IPS-NIHi11 (cell line): ENCODE measurements at regions not wholly inside any gene's neighbourhood (a gene's known extent, or its start where the extent isn't known, plus 50 kb on each side); places are given as distances from the start of the nearest gene placed in this dataset.

Experiments
- DNase-seq: peaks from one replicate; pipeline ENCODE4 v3.0.0; 2012; ENCODE audit warnings: mixed read lengths, low spot score

DNA sequence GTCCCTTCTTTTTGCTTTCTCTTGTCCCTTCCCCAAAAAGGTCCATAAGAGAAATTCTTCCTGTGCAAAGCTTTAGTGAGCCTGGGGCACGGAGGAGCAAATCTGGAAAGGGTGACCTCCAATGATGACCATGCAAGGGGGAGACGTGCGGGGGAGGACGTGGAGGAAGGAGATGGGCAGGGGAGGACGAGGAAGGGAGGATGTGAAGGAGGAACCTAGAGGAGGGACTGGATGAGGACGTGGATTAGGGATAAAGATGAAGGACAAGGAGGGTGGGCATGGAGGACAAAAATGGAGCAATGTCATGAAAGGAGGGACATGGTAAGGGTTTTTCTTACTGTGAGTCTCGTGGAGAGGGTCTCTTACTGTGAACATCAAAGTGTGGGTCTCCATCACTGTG, 139.5 kb downstream of the ERMARD start:
- peak; percentile 0 for DNase-seq

DNA sequence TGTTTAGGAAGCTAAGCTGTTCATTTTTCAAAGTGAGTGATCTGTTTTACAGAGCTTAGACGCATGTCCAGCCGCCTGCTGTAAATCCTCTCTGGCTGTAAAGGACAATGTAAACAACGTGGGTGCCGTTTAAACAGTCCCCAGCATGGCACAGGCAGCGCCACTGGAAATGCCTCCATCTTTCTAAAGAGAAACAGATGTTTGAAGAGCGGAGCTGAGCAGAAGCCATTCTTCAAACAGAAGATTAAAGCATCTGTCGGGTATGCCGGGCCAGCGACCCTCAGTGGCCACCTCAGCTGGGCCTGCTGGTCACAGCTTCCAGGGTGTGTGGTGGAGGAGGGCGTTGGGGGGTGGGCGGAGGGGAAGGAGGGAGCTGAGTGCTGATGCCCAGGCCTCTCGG, 138.6 kb downstream of the ERMARD start:
- peak; percentile 1 for DNase-seq

DNA sequence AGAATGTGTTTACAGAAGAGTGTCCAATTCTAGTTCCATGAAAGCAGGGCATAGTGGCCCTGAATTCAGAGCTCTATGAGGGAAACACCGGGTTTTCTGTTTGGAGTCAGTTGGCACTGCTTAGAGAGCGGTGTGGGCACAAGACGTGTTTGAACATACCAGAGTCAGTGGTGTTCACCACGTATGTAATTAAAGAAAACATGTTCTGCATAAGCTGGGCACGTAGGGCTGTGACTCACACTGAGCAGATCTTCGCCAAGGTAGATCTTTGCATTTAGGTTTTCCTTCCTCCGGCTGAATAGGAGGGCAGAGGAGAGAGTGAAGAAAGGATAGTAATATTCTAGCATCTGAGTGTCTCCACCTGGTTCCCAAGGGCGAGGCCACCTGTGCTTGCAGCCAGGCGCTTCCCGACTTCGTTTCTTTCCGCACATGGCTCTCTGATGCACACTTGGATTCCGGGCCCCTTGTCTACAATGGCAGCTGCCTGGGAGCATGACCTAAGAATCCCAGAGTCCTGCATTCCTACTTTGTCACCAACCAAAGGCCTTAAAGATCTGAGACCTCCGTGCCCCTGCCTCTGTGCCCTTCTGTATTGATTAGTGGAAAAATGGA, 136.2 kb downstream of the ERMARD start:
- no peak for DNase-seq

DNA sequence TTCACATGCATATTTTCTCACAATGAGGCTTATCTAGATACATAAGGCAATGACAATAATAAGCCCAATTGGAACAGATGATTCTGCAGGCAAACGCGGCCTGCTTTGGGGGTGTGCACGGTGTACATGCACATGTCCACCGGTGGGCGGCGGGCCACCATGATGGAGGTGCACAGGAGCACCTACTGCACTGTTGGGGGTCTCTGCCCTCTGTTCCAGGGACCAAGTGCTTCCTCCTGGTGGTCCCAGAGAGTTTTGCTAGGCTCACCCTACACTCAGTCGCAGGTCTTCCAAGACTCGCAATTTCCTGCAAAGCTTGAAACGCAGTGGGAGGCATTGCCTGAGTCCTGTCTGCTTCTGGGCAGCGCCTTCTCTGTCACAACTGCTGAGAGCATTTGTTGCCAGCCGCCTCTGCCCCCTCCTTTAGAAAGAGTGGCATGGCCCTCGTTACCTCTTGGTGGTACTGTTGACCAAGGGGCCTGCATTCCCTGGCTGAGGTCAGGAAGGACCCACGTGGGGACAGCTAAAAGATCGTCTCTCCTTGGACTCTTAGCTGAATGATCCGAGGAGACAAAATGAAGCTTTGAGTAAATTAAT, 135.3 kb downstream of the ERMARD start:
- peak; percentile 8 for DNase-seq

GRCh38 chr6:169885831-169886230, 134.4 kb downstream of the ERMARD start:
- DNase-seq: no peak

DNA sequence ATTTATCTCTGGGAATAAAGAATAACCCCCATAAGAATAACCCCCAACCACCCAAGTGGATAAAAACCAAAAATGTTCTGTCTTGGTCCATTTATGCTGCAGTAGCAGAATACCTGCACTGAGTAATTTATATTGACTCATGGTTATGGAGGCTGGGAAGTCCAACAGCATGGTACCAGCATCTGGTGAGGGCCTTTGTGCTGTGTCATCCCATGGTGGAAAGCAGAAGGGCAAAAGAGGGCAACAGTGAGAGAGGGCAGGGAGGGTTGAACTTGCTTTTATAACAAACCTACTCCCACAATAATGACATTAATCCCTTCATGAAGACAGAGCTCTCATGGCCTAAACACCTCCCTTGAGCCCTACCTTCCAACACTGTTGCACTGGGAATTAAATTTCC, 133.7 kb downstream of the ERMARD start:
- DNase-seq: no peak

DNA sequence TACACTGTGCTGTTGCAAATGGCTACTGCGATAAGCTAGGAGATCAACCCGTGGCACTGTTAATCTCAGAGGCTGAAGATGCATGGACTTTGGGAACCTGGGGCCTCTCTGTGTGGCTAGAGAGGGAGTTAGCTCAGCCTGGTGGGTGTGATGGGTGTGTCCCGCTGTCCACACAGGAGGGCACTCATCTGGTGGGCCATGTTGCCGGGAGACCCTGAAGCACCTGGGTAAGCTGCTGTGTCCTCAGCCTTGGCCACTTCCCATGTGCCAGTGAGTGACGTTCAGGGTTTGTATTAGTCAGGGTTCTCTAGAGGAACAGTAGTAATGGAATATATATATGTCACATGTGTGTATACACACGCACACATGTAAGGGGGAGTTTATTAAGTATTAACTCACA, 132.7 kb downstream of the ERMARD start:
- peak; percentile 4 for DNase-seq

- peak; percentile 2 for DNase-seq
Observed at GRCh38 chr6:169883316-169883715, 131.9 kb downstream of the ERMARD start.

DNA sequence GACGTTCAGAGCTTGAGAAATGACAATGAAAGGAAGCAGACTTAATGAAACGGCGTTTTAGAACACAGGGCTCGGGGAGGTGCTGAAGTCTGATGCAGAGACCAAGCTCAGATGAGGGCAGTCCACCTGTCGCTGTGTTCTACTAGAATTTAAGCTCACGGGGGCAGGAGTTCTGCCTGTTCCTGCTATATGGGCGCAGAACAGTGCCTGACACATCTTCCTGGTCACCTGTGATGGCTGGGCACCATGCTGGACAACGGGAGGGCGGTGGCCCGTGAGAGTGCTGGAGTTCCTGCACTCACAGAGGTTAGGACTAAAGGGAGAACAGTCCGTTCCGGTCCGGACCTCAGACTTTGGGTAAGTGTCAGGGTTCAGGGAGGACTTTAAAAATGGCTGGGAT, 130.6 kb downstream of the ERMARD start:
- DNase-seq: peak; percentile 2

GRCh38 chr6:169881398-169881797, 130.0 kb downstream of the ERMARD start:
- DNase-seq: peak; percentile 2

GRCh38 chr6:169880516-169880915, 129.1 kb downstream of the ERMARD start:
- peak; percentile 2 for DNase-seq

DNA sequence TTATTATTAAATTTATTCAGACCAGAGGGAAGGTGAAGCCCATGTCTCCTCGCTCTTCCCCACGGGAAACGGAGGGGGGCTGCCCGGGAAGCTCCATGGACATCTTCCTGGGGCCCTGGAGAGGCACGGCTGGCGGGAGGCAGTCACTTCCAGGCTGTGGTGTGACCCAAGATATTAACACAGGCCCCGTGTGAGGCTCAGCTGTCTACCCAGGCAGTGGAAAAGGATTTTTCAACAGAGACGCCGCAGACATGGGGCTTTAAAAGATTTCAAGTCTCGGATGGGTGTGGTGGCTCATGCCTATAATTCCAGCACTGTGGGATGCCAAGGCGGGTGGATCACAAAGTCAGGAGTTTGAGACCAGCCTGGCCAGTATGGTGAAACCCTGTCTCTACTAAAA, 117.9 kb downstream of the ERMARD start:
- no peak for DNase-seq

- no peak for DNase-seq
Observed at GRCh38 chr6:169868458-169868857, 117.0 kb downstream of the ERMARD start.

GRCh38 chr6:169867751-169868191, 116.3 kb downstream of the ERMARD start:
- no peak for DNase-seq

- DNase-seq: no peak
Observed at GRCh38 chr6:169866668-169867521, 115.5 kb downstream of the ERMARD start.

GRCh38 chr6:169866140-169866534, 114.7 kb downstream of the ERMARD start:
- DNase-seq: no peak

GRCh38 chr6:169865346-169866139, 114.1 kb downstream of the ERMARD start:
- DNase-seq: no peak

GRCh38 chr6:169864148-169865020, 113.0 kb downstream of the ERMARD start:
- DNase-seq: peak; percentile 4

- no peak for DNase-seq
Observed at GRCh38 chr6:169863710-169864109, 112.3 kb downstream of the ERMARD start.

GRCh38 chr6:169862892-169863525, 111.6 kb downstream of the ERMARD start:
- peak; percentile 45 for DNase-seq
